ENCODE measurements at regions not wholly inside any gene's neighbourhood (a gene's known extent, or its start where the extent isn't known, plus 50 kb on each side); places are given as distances from the start of the nearest gene placed in this dataset.

- DNase-seq (ENCODE audit: low spot score): no peak
Measured at GRCh38 chr6:8736156-8736895, 301.0 kb upstream of the SLC35B3 start.

DNA sequence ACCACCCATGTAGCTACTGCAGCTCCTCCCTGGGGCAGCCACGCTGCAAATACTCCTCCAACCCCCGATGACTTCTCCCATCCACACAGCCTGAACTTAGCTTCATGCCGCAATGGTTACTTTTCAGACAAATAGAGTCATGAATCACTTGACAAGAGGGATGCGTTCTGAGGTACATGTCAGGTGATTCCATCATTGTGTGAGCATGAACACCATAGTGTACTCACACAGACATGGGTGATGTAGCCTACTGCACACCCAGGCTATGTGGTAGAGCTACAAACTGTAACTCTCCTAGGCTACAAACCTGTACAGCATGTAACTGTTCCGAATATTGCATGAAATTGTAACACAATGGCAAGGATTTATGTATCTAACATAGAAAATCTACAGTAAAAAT is 298.5 kb upstream of the SLC35B3 start:
- no peak for DNase-seq (ENCODE audit: low spot score)

GRCh38 chr6:8731874-8732273 is 296.5 kb upstream of the SLC35B3 start:
- no peak for DNase-seq (ENCODE audit: low spot score)

DNA sequence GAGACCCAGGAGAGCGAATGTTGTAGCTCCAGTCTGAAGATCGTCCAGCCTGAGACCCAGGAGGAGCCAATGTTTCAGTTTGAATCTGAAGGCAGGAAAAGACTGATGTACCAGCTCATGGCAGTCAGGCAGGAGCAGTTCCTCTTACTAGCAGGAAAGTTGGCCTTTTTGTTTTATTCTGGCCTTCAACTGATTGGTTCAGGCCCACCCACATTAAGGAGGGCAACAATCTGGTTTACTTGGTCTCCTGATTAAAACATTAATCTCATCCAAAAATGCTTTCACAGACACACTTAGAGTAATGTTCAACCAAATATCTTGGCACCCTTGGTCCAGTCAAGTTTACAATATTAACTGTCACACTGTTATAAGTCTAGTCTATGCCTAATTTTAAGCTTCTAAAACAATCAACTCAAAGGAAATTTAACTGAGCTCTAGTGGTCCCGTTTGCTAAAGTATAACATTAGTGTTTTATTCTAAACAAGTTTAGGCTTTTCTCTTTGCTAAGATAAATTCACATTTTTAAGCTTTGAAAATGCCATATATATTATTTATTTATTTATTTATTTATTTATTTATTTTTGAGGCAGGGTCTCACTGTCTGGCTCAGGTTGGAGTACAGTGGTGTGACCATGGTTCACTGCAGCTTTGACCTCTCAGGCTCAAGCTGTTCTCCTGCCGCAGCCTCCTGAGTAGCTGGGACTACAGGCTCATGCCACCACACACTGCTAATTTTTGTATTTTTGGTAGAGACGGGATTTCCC is 275.5 kb upstream of the SLC35B3 start:
- DNase-seq (ENCODE audit: low spot score): no peak

DNA sequence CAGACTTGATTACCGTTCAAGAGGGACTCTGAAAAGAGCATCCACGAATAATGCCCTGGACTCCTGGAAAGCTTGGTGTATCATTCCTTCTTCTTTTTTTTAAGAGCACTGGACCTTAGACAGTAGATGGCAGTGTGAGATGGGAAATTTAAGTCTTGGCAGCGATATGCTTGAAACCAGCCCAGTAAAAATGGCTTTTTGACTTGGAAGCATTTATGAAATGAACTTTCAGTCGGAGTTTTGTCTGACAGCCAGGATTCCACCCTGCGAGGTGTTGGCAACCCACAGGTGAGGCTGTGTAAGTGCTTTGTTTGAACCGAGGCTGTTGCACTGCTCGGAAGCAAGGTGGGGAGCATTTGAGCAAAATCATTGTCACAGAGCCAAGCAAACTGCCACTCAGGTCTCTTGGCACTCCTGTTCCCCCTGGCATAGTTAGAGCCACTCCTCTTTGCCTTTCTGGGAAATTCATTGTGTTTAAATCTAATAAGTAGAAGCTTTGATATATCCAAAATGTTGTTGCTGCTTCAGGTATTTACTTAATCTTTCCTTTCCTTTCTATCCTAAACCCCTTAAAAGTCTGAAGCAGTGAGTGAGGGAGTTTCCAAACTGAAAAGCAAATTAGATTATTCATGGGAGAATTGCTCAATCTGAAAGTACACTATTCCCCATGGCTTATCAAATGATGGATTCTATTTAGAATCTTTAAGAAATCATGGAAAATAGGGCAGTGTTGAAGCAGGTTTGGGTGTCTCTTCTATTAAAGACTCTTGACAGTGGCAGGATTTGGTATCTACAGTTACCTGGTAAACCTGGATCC is 272.8 kb upstream of the SLC35B3 start:
- peak; percentile 53 for DNase-seq (ENCODE audit: low spot score)

DNA sequence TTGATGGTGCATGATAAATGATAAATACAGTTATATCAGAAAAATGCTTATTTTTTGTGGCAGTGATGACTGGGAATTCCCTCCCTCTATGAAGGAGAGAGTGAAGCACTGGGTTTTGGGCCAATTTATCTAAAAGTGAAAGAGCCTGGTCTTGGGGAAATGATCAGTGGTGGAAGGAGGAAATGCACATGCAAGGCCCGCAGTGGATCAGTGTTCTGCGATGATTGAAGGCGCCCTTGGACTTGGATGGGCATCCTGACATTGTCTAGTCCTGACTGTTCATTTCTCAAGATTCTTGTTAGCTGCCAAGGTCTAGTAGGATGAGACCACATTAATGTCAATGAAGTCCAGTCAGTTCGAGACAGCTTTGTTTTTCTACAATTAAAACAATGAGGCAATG is 272.0 kb upstream of the SLC35B3 start:
- no peak for DNase-seq (ENCODE audit: low spot score)

- no peak for DNase-seq (ENCODE audit: low spot score)
Measured at GRCh38 chr6:8705435-8706020, 270.2 kb upstream of the SLC35B3 start.

GRCh38 chr6:8703059-8703458 is 267.7 kb upstream of the SLC35B3 start:
- DNase-seq (ENCODE audit: low spot score): no peak

GRCh38 chr6:8688821-8689220 is 253.5 kb upstream of the SLC35B3 start:
- no peak for DNase-seq (ENCODE audit: low spot score)

DNA sequence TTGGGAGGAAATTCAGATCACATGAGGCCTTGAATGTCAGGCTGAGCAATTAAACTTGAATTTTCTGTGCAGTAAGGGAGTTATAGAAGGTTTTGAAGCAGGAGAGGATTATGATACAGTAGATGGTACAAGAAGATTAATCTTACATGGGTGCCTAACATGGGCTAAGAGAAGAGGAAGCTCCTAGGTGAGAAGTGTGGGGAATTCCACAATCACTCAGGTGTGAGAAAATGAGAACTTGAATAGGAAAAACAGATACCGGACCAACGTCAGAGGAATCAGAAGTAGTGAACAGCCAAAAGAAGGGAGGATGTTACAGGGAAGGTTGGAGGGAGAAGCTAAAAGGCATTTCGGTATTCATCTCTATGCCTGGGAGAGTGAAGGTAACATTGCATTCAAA is 250.7 kb upstream of the SLC35B3 start:
- DNase-seq (ENCODE audit: low spot score): no peak

DNA sequence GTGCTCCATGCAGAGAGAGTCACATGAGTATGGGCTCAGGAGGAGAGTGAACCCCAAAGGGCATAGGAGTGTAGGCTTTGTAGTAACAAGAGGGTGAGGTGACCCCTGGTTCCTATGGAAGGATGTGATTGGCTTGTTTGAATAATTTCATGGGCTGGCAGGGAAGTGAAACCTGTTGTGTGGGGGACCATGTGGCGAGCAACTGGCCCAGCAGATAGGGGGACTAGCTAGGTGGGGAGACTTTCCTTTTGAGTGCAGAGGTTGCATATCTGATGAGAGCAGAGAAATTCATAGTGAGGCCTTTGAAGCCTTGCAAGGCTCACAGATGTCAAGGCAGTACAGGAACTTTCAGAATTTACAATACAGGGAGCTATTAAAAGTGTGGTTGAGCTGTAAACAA is 247.9 kb upstream of the SLC35B3 start:
- DNase-seq (ENCODE audit: low spot score): no peak

GRCh38 chr6:8679823-8680222 is 244.5 kb upstream of the SLC35B3 start:
- DNase-seq (ENCODE audit: low spot score): no peak

- no peak for DNase-seq (ENCODE audit: low spot score)
Measured at GRCh38 chr6:8678466-8678865, 243.1 kb upstream of the SLC35B3 start.

DNA sequence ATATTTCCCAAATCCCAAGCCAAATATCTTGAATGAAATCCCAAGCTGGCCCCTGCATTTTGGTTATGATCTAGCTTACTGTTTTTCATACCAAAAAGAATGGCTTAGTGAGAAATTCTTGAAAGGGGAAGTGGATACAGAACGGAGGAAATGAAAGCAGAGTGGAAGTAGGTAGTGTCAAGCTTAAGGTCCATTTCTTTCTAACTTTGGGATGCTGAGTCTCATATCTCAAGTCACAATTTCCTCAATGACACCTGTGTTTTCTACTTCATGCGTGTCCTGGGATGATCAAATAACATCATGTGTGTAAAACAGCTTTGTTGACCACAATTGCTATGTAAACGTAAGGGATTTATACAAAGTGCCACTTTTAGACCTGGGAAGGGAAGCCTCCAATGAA is 238.8 kb upstream of the SLC35B3 start:
- DNase-seq (ENCODE audit: low spot score): no peak

DNA sequence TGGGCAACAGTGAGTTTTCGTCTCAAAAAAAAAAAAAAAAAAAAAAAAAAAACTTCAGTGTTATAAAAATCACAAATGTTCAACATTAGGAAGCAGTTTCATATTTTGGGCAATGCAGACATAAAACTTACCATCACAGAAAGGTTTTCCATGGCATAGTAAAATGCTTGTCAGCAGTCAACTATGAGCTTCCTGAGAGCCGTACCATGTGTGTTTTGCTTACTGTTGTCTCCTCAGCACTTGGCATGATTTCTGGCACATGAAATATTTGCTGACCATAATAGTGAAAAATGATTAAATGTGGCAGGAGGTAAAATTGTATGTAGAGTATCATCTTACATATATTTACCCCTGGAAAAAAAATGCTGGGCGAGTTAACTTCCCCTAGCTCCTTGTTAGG is 237.5 kb upstream of the SLC35B3 start:
- DNase-seq (ENCODE audit: low spot score): no peak

DNA sequence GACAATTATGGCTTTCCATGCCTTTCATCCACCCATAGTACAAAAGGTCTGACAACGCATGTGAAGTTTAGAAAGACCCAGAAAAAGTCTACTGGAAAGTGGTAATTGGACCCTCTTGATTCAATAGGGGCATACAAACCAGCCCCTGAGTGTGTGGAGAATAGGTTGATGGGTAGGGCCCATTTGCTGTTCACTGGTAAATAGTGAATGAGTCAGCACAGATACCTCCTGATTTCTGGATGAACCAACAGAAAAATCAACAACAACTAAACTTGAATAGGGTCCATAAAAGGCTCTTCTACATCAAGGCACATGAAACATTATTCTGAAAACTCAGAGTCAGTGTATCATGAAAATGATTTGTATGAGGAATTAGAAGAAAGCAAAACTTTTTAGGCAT is 235.4 kb upstream of the SLC35B3 start:
- DNase-seq (ENCODE audit: low spot score): no peak

DNA sequence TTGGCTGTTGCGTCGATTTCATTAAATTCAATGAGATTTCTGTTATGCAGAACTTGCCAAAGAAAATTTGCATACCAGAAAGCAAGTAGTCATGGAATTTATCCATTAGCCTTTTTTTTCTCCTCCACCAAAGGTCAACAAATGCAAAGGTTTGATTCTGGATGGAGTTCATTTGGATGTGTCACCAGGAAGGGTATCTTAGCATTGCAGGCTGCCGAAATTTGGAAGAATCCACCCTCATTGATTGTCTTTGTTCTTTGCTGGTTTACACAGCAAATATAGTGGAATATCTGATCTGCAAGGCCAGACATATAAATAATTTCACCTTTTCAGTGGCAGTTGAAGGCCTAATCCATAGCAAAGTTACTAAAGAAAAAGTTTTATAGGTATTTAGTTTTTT is 229.4 kb upstream of the SLC35B3 start:
- no peak for DNase-seq (ENCODE audit: low spot score)

GRCh38 chr6:8664070-8664469 is 228.7 kb upstream of the SLC35B3 start:
- DNase-seq (ENCODE audit: low spot score): no peak

- no peak for DNase-seq (ENCODE audit: low spot score)
Measured at GRCh38 chr6:8659404-8660189, 224.3 kb upstream of the SLC35B3 start.

- DNase-seq (ENCODE audit: low spot score): no peak
Measured at GRCh38 chr6:8658416-8658815, 223.1 kb upstream of the SLC35B3 start.

DNA sequence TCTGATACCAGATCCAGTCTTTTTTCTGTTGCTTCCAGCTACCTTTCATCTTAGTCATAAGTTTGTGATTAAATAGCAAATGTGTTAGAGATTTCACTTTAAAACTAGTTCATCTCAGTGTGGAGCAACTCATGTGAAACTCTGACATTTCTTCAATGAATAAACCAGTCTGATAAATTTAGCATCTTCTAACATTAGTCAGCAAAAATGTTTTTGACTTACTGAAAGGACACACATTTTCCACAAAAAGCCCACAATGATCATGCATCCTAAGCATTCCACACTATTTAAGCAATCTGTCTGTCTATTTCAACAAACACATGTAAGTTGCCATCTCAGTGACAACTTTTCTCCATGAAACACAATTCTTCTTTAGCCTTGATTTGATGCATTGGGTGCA is 222.2 kb upstream of the SLC35B3 start:
- DNase-seq (ENCODE audit: low spot score): no peak

All from D341Med (cell line).